Astrocyte (in vitro differentiated cells and primary cell): ENCODE measurements at regions not wholly inside any gene's neighbourhood (a gene's known extent, or its start where the extent isn't known, plus 50 kb on each side); places are given as distances from the start of the nearest gene placed in this dataset.
A peak's percentile ranks its signal among the peaks of the same experiment; 100 is the strongest.

ENCODE experiments used
- DNase-seq: peaks from one replicate; pipeline ENCODE4 v3.0.0-alpha.2; 2010; ENCODE audit warnings: low read depth
- FAIRE-seq: peaks from 2 replicates; lab custom pipeline; 2011; peaks lifted over from hg19 to GRCh38; lab: Jason Lieb, UNC
- H2AFZ ChIP-seq: 2 replicates; pipeline ENCODE4 v1.6.0; 2012; ENCODE audit warnings: low read depth, low read length, inconsistent platforms
- H3K27ac ChIP-seq: 2 replicates; pipeline ENCODE4 v1.5.1; 2011; ENCODE audit warnings: low read depth, low read length, inconsistent platforms
- H3K27me3 ChIP-seq: 2 replicates; pipeline ENCODE4 v1.6.0; 2011; ENCODE audit warnings: low read length, inconsistent platforms; ENCODE audit not compliant: insufficient read depth
- H3K36me3 ChIP-seq: 2 replicates; pipeline ENCODE4 v1.5.1; 2011; ENCODE audit warnings: low read length, inconsistent platforms; ENCODE audit not compliant: insufficient read depth
- H3K4me1 ChIP-seq: 2 replicates; pipeline ENCODE4 v1.5.1; 2011; ENCODE audit warnings: low read length, inconsistent platforms; ENCODE audit not compliant: insufficient read depth
- H3K4me2 ChIP-seq: 2 replicates; pipeline ENCODE4 v1.6.0; 2012; ENCODE audit warnings: low read length, inconsistent platforms
- H3K4me3 ChIP-seq: 2 replicates; pipeline ENCODE4 v1.5.1; 2011; ENCODE audit warnings: low read depth, mild to moderate bottlenecking, low read length, inconsistent platforms; ENCODE audit not compliant: insufficient read depth
- H3K79me2 ChIP-seq: 2 replicates; pipeline ENCODE4 v1.6.0; 2012; ENCODE audit warnings: mild to moderate bottlenecking, low read length, inconsistent platforms; ENCODE audit not compliant: insufficient read depth
- H3K9ac ChIP-seq: 2 replicates; pipeline ENCODE4 v1.6.0; 2012; ENCODE audit warnings: mild to moderate bottlenecking, low read length, inconsistent platforms
- H3K9me3 ChIP-seq: 2 replicates; pipeline ENCODE4 v1.5.1; 2012; ENCODE audit warnings: low read depth, mild to moderate bottlenecking, low read length, inconsistent platforms; ENCODE audit not compliant: insufficient read depth
- H4K20me1 ChIP-seq: 2 replicates; pipeline ENCODE4 v1.6.0; 2012; ENCODE audit warnings: low read length, inconsistent platforms; ENCODE audit not compliant: insufficient read depth
- H3K27ac Mint-ChIP-seq: one replicate; pipeline ENCODE4 v1.8.0; 2021; ENCODE audit warnings: mild to moderate bottlenecking, mixed read lengths; ENCODE audit not compliant: unreplicated experiment
- H3K27me3 Mint-ChIP-seq: one replicate; pipeline ENCODE4 v1.8.0; 2021; ENCODE audit warnings: low read depth, mixed read lengths; ENCODE audit not compliant: unreplicated experiment
- H3K36me3 Mint-ChIP-seq: one replicate; pipeline ENCODE4 v1.8.0; 2021; ENCODE audit warnings: low read depth, mixed read lengths; ENCODE audit not compliant: unreplicated experiment
- H3K4me1 Mint-ChIP-seq: one replicate; pipeline ENCODE4 v1.8.0; 2021; ENCODE audit warnings: low read depth, mixed read lengths; ENCODE audit not compliant: unreplicated experiment
- H3K4me3 Mint-ChIP-seq: one replicate; pipeline ENCODE4 v1.8.0; 2021; ENCODE audit warnings: mild to moderate bottlenecking, moderate library complexity, mixed read lengths; ENCODE audit not compliant: unreplicated experiment
- H3K9me3 Mint-ChIP-seq: one replicate; pipeline ENCODE4 v1.8.0; 2021; ENCODE audit warnings: mild to moderate bottlenecking, mixed read lengths; ENCODE audit not compliant: unreplicated experiment
- CTCF ChIP-seq: IDR thresholded peaks from 2 replicates; pipeline ENCODE4 v1.5.1; 2011; ENCODE audit warnings: low read depth, mild to moderate bottlenecking, inconsistent platforms, low read length, moderate library complexity; ENCODE audit not compliant: insufficient read depth
- EZH2 ChIP-seq: IDR thresholded peaks from 2 replicates; pipeline ENCODE4 v1.6.1; 2012; ENCODE audit warnings: mild to moderate bottlenecking, low read length, inconsistent platforms; ENCODE audit not compliant: insufficient read depth

- Mint-ChIP-seq H3K4me1 (peaks cover 8% of the 10 kb centered on the region), H3K36me3 (no peaks in the 10 kb centered on the region), H3K27me3 (peaks cover 6% of the 10 kb centered on the region), H3K27ac (no peak overlapping the region), H3K9me3 (no peaks in the 10 kb centered on the region), H3K4me3 (no peak overlapping the region)
- Histone ChIP-seq H3K4me2 (no peak overlapping the region), H3K9me3 (no peaks in the 10 kb centered on the region), H4K20me1 (no peaks in the 10 kb centered on the region), H3K27ac (no peak overlapping the region), H3K79me2 (no peaks in the 10 kb centered on the region), H3K36me3 (no peaks in the 10 kb centered on the region), H3K27me3 (no peaks in the 10 kb centered on the region), H3K4me3 (no peak overlapping the region), H3K9ac (no peak overlapping the region), H2AFZ (no peak overlapping the region), H3K4me1 (no peaks in the 10 kb centered on the region)
- TF ChIP-seq CTCF (no peak), EZH2 (no peak)
- no peak for DNase-seq
- no peak for FAIRE-seq
Observed at GRCh38 chr9:27856748-27857147, 283.5 kb upstream of the C9orf72 start.

GRCh38 chr9:27861887-27862286 is 288.6 kb upstream of the C9orf72 start:
- Histone ChIP-seq H3K4me1 (no peaks in the 10 kb centered on the region), H3K27me3 (no peaks in the 10 kb centered on the region), H3K27ac (no peak overlapping the region), H3K4me3 (no peak overlapping the region), H3K79me2 (no peaks in the 10 kb centered on the region), H2AFZ (no peak overlapping the region), H3K36me3 (no peaks in the 10 kb centered on the region), H4K20me1 (no peaks in the 10 kb centered on the region), H3K4me2 (peak overlapping the region; percentile 12), H3K9me3 (no peaks in the 10 kb centered on the region), H3K9ac (no peak overlapping the region)
- TF ChIP-seq CTCF (no peak), EZH2 (no peak)
- FAIRE-seq (peak; percentile 63), DNase-seq (peak; percentile 32)
- no peak overlapping the region for H3K4me3 Mint-ChIP-seq
- H3K27me3 Mint-ChIP-seq, result no peaks in the 10 kb centered on the region
- no peaks in the 10 kb centered on the region for H3K9me3 Mint-ChIP-seq
- no peak overlapping the region for H3K27ac Mint-ChIP-seq
- H3K36me3 Mint-ChIP-seq, result no peaks in the 10 kb centered on the region
- H3K4me1 Mint-ChIP-seq, result peaks cover 29% of the 10 kb centered on the region

- H3K4me2 ChIP-seq, result peak overlapping the region; percentile 60
- no peaks in the 10 kb centered on the region for H3K79me2 ChIP-seq
- Mint-ChIP-seq H3K36me3 (no peaks in the 10 kb centered on the region), H3K4me3 (no peak overlapping the region), H3K4me1 (peaks cover 29% of the 10 kb centered on the region), H3K9me3 (no peaks in the 10 kb centered on the region), H3K27ac (peak overlapping the region; percentile 27), H3K27me3 (no peaks in the 10 kb centered on the region)
- H3K36me3 ChIP-seq, result no peaks in the 10 kb centered on the region
- H3K27ac ChIP-seq, result no peak overlapping the region
- no peaks in the 10 kb centered on the region for H3K27me3 ChIP-seq
- peak; percentile 50 for DNase-seq
- no peak for FAIRE-seq
- no peaks in the 10 kb centered on the region for H3K4me1 ChIP-seq
- no peak for TF ChIP-seq EZH2
- TF ChIP-seq CTCF, result no peak
- peak overlapping the region; percentile 28 for H2AFZ ChIP-seq
- H3K4me3 ChIP-seq, result no peak overlapping the region
- H4K20me1 ChIP-seq, result no peaks in the 10 kb centered on the region
- no peak overlapping the region for H3K9ac ChIP-seq
- no peaks in the 10 kb centered on the region for H3K9me3 ChIP-seq
Observed at GRCh38 chr9:27864644-27865438, 291.6 kb upstream of the C9orf72 start.
